ENCODE measurements at regions not wholly inside any gene's neighbourhood (a gene's known extent, or its start where the extent isn't known, plus 50 kb on each side); places are given as distances from the start of the nearest gene placed in this dataset.
"Not testable (repeated sequence)": the region's sequence is repeated elsewhere in the genome, so short reads cannot be mapped to it uniquely, and the experiment has no call there.

DNA sequence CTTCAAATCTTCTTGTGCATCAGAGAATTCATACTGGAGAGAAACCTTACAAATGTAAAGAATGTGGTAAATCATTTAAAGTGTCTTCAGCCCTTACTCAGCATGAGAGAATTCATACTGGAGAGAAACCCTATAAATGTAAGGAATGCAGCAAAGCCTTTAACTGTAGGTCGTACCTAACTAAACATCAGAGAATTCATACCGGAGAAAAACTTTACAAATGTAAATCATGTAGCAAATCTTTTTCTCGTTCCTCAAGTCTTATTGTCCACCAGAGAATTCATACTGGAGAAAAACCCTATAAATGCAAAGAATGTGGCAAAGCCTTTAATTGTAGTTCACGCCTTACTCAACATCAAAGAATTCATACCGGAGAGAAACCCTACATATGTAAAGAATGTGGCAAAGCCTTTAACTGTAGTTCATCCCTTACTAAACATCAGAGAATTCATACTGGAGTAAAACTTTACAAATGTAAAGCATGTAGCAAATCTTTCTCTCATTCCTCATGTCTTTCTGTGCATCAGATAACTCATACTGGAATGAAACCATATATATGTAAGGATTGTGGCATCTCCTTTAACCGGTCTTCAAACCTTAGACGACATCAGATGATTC, 118.5 kb upstream of the ZNF267 start:
- DNase-seq: no peak

DNA sequence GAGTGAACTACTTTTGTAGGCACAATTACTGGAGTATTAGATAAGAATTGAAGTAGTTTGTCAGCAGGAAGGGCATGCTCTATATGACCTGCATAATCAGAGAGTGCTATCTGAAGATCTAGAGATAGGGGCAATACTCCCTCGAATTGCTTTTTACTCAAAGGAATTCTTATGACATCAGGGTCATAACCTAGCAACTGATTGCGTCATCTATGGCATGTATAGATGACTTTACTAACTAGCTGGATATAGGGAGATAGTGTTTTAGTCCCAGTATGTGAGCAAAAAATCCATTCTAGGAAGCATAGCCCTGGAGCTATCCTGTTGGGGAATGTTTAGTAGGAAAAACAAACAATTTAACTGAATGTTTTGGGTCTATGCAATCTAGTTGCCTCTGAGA, 109.5 kb upstream of the ZNF267 start:
- no peak for DNase-seq

DNA sequence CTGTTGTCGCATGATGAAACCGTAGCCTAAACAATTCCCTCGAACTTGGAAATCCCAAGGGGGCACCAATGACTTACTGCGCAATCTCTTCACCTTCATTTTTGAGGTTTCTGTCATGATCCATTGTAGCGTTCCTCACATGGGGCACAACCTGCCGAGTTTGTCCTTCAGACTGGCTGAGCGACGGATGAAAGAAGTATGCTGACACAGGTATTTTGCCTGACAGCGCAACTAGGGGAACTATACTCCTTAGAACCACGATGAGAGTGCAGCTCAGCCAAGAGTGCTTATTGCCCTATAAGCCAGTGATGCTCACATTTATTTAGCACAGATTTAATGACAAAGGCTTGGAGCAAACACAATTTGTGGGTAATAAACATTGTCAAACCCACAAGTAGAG, 106.3 kb upstream of the ZNF267 start:
- no peak for DNase-seq

DNA sequence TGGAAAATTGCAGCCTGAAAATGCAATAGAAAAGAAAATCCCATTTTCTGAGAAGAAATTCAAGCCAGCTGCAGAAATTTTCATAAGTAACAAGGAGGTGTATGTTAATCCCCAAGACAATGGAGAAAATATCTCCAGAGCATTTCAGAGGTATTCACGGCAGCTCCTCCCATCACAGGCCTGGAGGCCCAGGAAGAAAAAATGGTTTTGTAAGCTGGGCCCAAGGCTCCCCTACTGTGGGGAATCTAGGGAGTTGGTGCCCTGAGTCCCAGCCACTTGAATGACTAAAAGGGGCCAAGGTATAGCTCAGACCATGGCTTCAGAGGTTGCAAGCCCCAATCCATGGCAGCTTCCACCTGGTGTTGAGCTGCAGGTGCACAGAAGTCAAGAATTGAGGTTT, 93.3 kb upstream of the ZNF267 start:
- no peak for DNase-seq

DNA sequence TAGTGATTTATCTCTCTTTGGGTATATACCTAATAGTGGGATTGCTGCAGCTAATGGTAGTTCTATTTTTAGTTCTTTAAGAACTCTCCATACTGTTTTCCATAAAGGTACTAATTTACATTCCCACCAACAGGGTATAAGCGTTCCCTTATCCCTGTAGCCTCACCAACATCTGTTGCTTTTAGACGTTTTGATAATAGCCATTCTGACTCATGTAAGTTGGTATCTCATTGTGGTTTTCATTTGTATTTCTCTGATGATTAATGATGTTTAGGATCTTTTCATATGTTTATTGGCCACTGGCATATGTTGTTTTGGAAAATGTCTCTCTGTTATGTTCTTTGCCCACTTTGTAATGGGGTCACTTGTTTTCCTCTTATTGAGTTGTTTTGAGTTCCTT, 88.5 kb upstream of the ZNF267 start:
- DNase-seq: no peak

DNA sequence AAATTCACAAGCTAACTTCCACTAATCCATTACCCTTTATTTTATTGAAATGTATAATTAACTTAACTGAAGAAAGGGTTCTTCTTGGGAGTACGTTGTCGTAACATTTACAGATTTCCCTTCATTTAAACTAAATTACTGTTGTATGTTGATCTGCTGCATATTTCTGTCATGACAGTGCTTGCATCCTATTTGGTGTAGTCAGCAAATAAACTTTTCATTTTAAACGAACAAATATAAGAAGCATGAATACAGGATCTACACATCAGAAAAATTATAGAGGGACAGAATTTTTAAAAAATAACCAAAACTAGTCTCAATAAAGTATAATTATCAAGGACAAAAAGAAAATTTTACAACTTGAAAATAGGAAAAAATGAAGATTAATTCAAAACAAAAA, 66.5 kb upstream of the ZNF267 start:
- no peak for DNase-seq

DNA sequence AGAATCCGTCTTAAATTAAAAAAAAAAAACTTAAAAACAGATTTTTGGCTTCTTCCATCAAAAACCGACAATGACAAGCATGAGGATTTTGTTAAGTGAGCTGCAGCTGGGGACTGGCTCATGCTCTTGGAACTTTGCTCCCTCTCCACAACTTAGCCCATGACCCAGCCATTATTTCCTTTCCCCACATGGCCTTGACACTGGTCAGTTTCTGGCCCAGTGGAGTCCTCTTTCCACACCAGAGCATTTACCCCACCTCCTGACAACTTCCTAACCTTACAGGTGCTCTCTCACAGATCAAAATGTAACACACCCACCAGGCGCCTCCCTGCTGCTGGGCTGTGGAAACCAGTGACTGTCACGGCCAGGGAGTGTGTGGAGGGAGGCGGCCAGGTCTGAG, 62.7 kb upstream of the ZNF267 start:
- DNase-seq: no peak

DNA sequence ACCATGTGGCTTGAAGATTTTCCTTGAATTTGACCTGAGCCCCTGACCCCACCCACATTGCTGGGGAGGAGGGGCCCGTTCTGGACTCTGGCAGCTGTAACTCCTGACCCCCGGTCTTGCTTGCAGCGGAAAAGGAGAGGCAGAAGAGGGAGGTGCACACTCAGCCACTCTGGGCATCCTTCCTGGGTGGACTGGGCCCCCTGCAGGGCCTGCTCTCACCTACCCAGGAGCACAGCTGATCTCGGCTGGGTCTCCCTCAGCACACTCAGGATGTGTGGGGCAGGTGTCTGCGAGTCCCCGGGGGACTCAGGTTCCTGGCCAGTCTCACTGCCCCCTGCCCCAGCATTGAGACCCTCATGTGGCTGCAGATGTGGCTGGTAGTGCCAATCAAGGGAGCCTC, 57.5 kb upstream of the ZNF267 start:
- not testable (repeated sequence) for DNase-seq

DNA sequence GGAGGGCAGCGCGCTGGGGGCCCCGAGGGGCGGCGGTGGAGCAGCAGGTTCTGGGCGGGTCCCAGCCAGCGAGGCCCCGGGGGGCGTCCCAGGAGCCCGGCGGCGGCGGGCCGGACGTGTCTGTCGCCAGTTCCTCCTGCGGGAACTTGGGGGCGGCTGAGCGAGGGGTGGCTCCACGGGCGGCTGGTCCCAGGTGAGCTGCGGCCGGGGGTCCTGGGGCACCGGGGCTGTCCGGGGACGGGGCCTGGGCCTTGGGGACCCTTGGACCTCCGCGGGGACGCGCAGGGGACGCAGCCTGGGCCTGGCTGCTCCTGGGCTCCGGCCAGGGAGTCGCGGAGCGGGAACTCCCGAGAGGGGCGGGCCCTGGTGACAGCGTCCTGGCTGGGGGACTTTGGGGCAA, 54.2 kb upstream of the ZNF267 start:
- no peak for DNase-seq

DNA sequence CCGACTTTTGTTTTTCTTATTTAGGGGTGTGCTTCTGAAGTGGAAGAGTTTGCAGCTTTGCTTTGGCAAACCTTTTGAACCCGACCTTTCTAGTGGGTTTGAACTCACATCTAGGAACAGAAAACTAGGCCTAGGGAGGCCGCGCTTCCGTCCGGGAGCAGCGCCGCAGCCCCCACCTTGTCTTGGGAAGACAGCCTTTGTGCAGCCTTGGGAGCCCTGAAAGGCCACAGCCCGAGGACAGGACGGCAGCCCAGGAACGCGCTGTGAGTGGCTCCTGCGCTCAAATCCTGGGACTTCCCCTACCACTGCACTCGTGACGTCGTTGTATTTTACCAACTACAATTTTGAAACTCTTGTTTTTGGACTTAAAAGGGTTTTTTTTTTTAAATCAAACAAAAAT, 53.7 kb upstream of the ZNF267 start:
- no peak for DNase-seq

Data from left kidney (tissue), 1 donor.